GM10266 (cell line): ENCODE measurements at regions not wholly inside any gene's neighbourhood (a gene's known extent, or its start where the extent isn't known, plus 50 kb on each side); places are given as distances from the start of the nearest gene placed in this dataset.

ENCODE experiments used
- DNase-seq: peaks from one replicate; pipeline ENCODE4 v3.0.0; 2012; ENCODE audit errors: extremely low spot score
- TF ChIP-seq, protein P1 (sequence below): IDR thresholded peaks from 2 replicates; pipeline ENCODE4 v1.5.1; 2012; ENCODE audit warnings: mild to moderate bottlenecking, low read depth; ENCODE audit not compliant: control insufficient read depth, insufficient read depth; ENCODE audit errors: missing control alignments

DNA sequence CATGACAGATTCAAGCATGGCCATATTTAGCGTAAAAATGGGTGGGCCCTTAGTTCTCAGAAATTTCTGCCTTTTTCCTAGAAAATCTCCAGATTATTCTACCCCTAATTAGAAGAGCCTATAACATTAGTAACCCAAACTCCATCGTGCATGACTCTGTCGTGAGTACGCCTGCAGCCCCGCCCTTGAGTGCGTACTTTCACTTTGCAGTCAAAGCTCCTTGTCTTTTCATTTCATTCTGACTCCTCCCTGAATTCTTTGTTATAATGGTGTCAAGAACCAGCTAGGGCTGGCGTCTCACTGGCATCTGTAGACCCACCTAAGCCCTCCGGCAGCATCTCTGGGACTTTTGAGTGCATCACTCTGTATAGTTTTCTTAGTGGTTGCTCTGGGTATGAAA is 61.7 kb upstream of the NOX3 start:
- no peak for DNase-seq
- TF ChIP-seq, protein P1, sequence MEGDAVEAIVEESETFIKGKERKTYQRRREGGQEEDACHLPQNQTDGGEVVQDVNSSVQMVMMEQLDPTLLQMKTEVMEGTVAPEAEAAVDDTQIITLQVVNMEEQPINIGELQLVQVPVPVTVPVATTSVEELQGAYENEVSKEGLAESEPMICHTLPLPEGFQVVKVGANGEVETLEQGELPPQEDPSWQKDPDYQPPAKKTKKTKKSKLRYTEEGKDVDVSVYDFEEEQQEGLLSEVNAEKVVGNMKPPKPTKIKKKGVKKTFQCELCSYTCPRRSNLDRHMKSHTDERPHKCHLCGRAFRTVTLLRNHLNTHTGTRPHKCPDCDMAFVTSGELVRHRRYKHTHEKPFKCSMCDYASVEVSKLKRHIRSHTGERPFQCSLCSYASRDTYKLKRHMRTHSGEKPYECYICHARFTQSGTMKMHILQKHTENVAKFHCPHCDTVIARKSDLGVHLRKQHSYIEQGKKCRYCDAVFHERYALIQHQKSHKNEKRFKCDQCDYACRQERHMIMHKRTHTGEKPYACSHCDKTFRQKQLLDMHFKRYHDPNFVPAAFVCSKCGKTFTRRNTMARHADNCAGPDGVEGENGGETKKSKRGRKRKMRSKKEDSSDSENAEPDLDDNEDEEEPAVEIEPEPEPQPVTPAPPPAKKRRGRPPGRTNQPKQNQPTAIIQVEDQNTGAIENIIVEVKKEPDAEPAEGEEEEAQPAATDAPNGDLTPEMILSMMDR, result no peak

- TF ChIP-seq, protein P1, result no peak
- DNase-seq, result peak; percentile 21
Observed at GRCh38 chr6:155510879-155511278, 55.2 kb upstream of the NOX3 start.

DNA sequence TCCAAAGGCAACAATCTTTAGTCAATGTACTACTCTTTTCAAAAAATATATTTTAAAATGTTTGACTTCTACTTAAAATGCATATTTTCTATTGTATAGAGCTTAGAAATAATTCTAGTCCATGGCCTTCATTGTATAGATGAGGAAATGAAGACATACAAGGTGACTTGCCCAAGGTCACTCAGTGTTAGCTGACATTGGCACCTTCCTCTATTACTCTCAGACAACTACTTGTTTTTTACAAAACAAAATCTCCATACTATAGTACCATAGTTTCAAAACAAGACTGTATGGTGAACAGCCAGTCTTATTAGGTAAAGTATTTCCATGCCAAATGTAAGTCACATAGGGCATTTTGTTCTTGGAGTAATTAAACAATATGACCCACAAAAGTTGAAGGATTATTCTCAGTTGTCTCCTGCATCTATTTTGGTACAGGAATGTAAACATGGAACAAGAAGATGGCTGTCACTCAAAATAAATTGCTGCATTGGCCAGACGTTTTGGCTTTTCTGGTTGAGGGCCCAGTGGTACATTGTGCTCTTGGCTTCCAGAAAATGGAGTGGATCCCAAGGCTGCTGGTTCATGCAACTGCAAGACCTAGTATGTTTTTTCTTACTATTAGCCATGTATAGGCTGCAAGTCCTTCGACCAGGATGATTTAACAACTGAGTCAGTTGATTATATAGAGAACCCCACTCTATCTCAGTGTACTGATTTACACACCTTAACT is 54.3 kb upstream of the NOX3 start:
- TF ChIP-seq, protein P1, result no peak
- no peak for DNase-seq

DNA sequence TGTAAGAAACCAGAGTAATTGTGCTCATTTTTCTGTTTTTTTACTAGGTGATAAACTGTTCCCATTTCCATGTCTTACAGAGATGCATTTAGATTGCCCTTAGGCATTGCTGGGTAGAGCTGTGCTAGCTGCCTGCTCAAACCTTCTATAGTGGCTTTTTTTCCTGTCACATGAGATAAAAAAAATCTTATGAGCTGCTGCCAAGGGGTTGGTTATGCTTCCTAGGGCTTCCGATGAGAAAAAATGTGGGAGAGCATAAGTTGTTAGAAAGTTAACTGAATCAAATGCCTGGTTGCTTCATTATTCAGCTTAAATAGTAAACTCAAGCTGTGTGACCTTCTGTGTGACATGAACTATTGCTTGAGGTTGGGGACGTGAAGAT is 50.0 kb upstream of the NOX3 start:
- no peak for DNase-seq
- TF ChIP-seq, protein P1, result no peak
